ENCODE measurements at regions not wholly inside any gene's neighbourhood (a gene's known extent, or its start where the extent isn't known, plus 50 kb on each side); places are given as distances from the start of the nearest gene placed in this dataset.

- ChIA-PET POLR2A (interaction anchor here (0.6 kb wide), 1 partner anchor 12 kb away, joined by 3 read pairs; no protein-coding TSS in a partner anchor), CTCF (interaction anchor here (0.5 to 2.0 kb wide), 26 partner anchors 11 to 1950 kb away, joined by 3 to 21 read pairs (median 4); partner anchors contain the start of gene POLR2C)
- Histone ChIP-seq H3K9me3 (no peaks in the 10 kb centered on the region), H3K4me2 (peak overlapping the region; percentile 79), H3K27ac (peak overlapping the region; percentile 60 to 73), H3K4me3 (peak overlapping the region; percentile 30), H3K4me1 (peaks cover 19% of the 10 kb centered on the region)
- FAIRE-seq (no peak), DNase-seq (ENCODE audit: low read depth in 1 of 2, low spot score in 1 of 2) (peak; percentile 47 to 58), ATAC-seq (peak; percentile 85 to 88)
- 7% methylated on average over 12 of the region's 12 CpGs for WGBS (ENCODE audit: missing lambda C conversion rate)
- TF ChIP-seq SREBF2 (IDR thresholded peaks at IDR 0.05) (no peak), BCL3 (IDR thresholded peaks at IDR 0.05) (no peak), SMC3 (IDR thresholded peaks at IDR 0.05) (peak; percentile 91), HES2 (IDR thresholded peaks at IDR 0.05) (no peak), USF2 (IDR thresholded peaks at IDR 0.05) (no peak), RAD21 (conservative IDR thresholded peaks at IDR 0.05 in 1 of 2, IDR thresholded peaks at IDR 0.05 in 1 of 2) (peak; percentile 96 to 97), CTCF (IDR thresholded peaks at IDR 0.05) (peak; percentile 94), GATA3 (IDR thresholded peaks at IDR 0.05; ENCODE audit: borderline replicate concordance) (no peak), CBX2 (IDR thresholded peaks at IDR 0.05; ENCODE audit: borderline replicate concordance, low read depth) (no peak)
Measured at GRCh38 chr16:58814348-58814801, 80.3 kb upstream of the GOT2 start.

- FAIRE-seq, result no peak
- no peak for DNase-seq (ENCODE audit: low read depth in 1 of 2, low spot score in 1 of 2)
- 71% methylated on average over 3 of the region's 3 CpGs for WGBS (ENCODE audit: missing lambda C conversion rate)
- no peak for ATAC-seq
- Histone ChIP-seq H3K27ac (no peak overlapping the region), H3K4me3 (no peak overlapping the region), H3K4me1 (no peaks in the 10 kb centered on the region), H3K4me2 (no peak overlapping the region), H3K9me3 (peaks cover 12% of the 10 kb centered on the region; the same call in 1 of the 3 replicates)
- CTCF ChIA-PET, result interaction anchor here (0.7 to 1.5 kb wide), 2 partner anchors 10 to 841 kb away, joined by 3 read pairs; no protein-coding TSS in a partner anchor
- TF ChIP-seq SREBF2 (IDR thresholded peaks at IDR 0.05), result no peak
- no peak for TF ChIP-seq HMGXB4 (CRISPR knock-in tag; IDR thresholded peaks at IDR 0.05; ENCODE audit: borderline replicate concordance)
- no peak for TF ChIP-seq HOXB13 (CRISPR knock-in tag; IDR thresholded peaks at IDR 0.05; ENCODE audit: low read depth)
- no peak for TF ChIP-seq RARB (CRISPR knock-in tag; IDR thresholded peaks at IDR 0.05)
- no peak for TF ChIP-seq TP53 (CRISPR knock-in tag; IDR thresholded peaks at IDR 0.05)
- no peak for TF ChIP-seq ELK1 (IDR thresholded peaks at IDR 0.05; ENCODE audit: low read depth, low read length)
- no peak for TF ChIP-seq NR3C1 (IDR thresholded peaks at IDR 0.05)
- POLR2A ChIA-PET, result no interaction called here
Measured at GRCh38 chr16:58809213-58809612, 75.1 kb upstream of the GOT2 start.

- Histone ChIP-seq H3K27ac (no peak overlapping the region), H3K4me3 (no peak overlapping the region), H3K4me2 (no peak overlapping the region), H3K9me3 (peaks cover 26% of the 10 kb centered on the region; the same call in 2 of the 3 replicates), H3K4me1 (no peaks in the 10 kb centered on the region)
- ChIA-PET POLR2A (no interaction called here), CTCF (no interaction called here)
- ATAC-seq, result no peak
- no peak for FAIRE-seq
- no peak for DNase-seq (ENCODE audit: low read depth in 1 of 2, low spot score in 1 of 2)
- no peak for TF ChIP-seq BHLHE40 (IDR thresholded peaks at IDR 0.05; ENCODE audit: low read depth, low read length)
- TF ChIP-seq GATA3 (IDR thresholded peaks at IDR 0.05; ENCODE audit: borderline replicate concordance), result no peak
- no peak for TF ChIP-seq CBX8 (IDR thresholded peaks at IDR 0.05)
- TF ChIP-seq PHF8 (IDR thresholded peaks at IDR 0.05; ENCODE audit: borderline replicate concordance, low read depth), result no peak
- no peak for TF ChIP-seq FOSL2 (IDR thresholded peaks at IDR 0.05)
- no peak for TF ChIP-seq FOSL2 (CRISPR knock-in tag; IDR thresholded peaks at IDR 0.05)
Measured at GRCh38 chr16:58807276-58807675, 73.2 kb upstream of the GOT2 start.
